Hippocampal formation (tissue), 2 donors: ENCODE measurements at regions not wholly inside any gene's neighbourhood (a gene's known extent, or its start where the extent isn't known, plus 50 kb on each side); places are given as distances from the start of the nearest gene placed in this dataset.

Source experiments
- DNase-seq, 2 donors: peaks; one replicate each; lab custom pipeline; 2025; lab: John Stamatoyannopoulos, UW

GRCh38 chr21:27265492-27265891 is 298.6 kb upstream of the ADAMTS5 start:
- no peak for DNase-seq

- peak in 1 of 2 donors; percentile 20 for DNase-seq
These were observed 294.8 kb upstream of the ADAMTS5 start for GRCh38 chr21:27261676-27262075.

DNA sequence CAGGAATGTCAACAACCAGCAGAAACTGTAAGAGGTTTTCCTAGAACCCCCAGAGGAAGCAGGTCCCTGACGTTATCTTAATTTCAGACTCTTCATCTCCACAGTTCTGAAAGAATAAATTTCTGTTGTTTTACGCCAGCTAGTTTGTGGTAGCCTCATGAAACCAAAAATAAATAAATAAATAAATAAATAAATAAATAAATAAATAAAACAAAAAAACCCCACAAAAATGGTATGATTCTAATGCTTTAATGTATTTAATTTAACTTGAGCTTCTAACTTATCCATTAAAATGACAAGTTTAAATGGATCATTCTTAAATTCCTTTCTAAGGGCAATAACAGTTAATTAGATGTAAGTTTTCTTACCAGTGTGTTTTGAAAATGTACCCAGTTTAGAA is 293.8 kb upstream of the ADAMTS5 start:
- no peak for DNase-seq

DNA sequence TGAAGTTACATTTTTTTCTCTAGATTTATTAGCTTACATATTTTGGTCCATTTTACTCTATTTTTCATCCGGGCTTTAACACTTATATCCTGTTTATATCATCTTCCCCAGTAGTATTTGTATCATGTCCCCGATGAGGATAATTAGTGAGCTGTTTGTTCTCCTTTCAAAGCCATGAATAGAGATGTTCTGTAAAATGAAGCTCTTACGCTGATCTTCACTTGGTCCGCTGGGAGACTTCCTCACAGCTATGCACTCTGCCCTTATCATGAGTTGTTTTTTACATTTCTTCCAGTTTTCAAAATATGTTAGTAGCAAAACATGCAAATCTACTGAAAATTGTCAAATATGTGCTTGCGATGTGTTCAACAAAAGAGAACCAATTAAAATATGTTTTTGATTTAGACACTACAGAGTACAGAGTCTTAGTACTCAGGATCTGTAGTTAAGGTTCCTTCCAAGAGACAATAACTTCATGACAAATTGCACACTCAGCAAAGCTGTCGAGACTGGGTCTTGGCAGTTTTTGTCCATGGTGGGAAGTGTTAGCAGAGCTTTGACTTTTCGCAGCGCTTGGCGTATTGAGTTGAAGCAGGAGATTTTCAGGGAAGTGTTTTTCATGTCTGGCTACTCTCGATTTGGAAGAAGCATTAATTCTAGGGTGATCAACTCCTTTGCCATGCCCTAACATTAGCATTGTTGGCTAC is 292.0 kb upstream of the ADAMTS5 start:
- no peak for DNase-seq

DNA sequence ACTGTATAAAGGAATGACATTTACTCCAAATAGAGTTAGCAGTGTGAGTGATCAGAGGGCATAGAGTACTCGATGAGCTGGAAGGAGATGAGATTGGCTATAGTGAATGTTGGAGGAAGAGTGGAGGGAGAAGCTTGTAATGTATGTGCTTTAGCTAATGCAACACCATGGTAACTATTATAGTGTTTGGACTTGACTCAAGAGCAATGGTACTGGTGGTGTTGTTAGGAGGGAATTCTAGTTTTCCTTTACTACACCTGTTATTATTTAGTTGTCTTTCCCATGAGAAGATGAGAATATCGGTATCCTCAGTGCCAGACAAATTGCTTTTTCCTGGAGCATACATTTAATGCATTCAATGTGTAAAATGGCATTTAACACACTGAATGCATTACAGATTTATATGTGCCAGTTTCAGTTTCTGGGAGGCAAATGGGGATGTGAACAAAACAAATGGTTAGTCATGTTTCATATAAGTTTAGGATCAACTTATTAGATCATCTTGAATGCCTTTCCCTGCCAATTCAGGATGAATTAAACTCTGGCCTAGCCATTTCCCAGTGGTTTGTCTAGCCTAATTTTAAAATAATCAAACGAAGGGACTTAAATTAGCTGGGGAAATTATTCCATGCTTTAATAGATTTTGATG is 291.1 kb upstream of the ADAMTS5 start:
- no peak for DNase-seq

DNA sequence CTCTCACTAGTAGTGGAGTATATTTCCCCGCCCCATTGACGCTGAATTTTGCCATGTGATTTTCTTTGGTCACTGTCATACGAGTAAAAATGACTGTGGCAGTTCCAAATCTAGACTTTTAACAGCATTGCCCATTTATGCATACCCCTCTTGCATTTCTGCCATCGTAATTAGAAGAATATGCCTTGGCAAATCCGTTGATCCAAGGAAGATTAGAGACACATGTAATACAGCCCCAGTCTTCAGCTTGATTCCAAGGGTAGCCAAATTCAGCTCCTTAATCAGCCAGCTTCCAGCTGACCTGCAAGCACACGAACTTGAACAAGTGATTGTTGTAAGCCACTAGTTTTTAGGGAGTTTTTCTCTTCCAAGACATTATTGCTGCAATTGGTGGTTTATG is 290.3 kb upstream of the ADAMTS5 start:
- no peak for DNase-seq

DNA sequence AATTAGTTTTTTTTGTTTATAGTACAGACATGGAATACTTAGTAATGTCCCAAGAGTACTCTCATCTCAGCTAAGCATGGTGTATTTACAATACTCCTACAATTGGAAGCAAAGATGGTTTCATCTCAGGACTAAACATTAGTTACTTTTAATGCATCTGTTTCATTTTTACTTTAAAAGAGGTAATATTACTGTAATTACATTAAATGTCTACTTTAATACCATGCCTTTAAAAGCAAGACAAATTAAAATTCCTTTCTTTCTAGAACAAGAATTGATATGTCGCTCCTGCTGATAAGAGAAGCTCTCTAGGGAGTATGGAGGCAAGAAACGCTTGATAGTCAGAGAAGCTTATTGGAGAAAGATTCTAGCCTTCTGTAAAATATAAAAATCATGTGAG is 284.9 kb upstream of the ADAMTS5 start:
- no peak for DNase-seq

DNA sequence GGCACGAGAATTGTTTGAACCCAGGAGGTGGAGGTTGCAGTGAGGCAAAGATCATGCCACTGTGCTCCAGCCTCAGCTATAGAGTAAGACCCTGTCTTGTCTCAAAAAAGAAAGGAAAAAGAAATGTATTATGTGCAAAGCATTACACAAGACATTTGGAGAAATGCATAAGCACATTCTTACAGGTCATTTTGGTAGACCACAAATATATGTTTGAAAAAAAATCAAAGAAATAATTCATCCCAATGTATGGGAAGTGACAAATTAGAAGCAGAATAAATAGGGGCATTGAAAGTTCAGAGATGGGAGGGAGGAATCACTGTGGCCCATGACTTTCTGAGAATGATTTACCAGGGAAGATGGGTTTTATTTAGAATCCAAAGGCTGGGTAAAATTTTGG is 283.5 kb upstream of the ADAMTS5 start:
- DNase-seq = no peak

GRCh38 chr21:27248814-27249213 is 281.9 kb upstream of the ADAMTS5 start:
- DNase-seq = no peak

DNA sequence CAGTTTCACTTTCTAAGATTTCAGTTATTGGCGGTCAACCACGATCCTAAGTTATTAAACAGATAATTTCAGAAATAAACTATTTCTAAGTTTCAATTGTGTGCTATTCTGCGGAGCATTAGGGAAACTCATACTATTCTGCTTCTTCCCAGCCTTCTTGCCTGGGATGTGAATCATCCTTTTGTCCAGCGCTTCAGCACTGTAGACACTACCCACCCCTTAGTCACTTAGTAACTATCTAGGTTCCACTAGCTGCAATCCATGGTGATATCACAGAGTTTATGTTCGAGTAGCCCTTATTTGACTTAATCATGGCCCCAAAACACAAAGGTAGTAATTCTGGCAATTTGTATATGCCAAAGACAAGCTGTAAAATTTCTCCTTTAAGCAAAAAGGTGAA is 279.9 kb upstream of the ADAMTS5 start:
- DNase-seq = no peak

GRCh38 chr21:27244776-27245175 is 277.9 kb upstream of the ADAMTS5 start:
- DNase-seq = no peak

GRCh38 chr21:27244352-27244751 is 277.5 kb upstream of the ADAMTS5 start:
- no peak for DNase-seq

DNA sequence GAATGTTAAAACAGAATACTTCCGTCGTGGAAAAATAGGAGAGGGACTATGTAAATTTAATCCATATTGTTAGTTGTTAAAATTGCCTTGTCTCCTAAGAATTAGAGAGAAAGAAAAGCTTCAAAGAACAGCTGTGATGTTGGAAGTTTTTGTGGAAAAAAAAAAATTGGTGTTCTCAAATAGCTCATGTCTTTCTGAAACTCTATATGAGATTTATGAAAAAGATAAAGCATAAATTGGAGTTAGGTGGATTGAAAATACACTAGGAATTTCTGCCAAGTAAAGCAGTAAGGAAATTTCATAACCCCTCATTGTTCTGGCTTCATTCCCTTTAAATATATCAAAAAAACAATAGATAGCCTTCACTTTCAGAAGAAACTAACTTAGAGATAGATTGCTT is 274.0 kb upstream of the ADAMTS5 start:
- no peak for DNase-seq

DNA sequence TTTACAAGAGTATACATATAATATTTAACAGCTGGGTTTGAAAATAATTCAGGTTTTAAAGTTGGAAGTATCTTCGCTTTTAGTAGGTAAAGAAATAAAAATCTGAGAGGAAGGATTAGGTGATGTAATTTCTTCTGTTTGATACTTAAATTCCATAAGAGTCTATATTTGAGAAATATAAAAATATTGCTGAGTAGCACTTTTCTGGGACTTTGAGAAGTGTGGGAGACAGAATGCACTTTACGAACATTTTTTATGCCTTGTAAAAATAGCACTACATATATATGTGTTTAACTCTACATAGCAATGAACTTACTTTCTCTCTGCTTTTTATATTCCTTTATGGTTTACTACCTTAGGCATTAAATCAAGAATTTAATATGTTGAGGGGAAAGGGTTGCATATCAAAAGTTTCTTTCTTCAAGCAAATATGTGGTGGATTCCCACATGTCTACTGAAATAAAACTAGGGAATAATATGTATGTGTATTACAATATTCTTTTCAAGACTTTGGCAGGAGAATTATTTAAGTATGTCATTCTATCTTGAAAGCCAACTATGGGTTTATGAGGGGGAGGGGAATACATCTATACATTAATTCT is 266.7 kb upstream of the ADAMTS5 start:
- no peak for DNase-seq

GRCh38 chr21:27225940-27226339 is 259.1 kb upstream of the ADAMTS5 start:
- DNase-seq = no peak

DNA sequence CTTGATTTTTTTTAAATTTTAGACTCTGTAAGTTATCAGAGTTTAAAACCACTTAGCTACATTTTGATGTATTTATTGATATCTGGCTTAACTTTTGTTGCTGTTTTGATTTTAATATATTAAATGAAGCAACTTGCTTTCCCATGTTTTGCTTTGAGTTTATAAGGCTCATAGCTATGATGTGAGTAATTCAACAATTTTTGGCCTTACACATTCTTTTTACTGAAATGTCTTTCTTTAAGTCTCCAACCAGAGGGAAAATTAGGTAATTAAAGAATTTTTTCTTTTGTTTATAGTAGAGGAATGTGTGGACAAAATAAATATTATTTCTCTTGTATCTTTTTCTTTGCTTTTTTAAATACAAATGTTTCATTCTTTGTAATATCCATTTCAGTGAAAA is 258.3 kb upstream of the ADAMTS5 start:
- DNase-seq = no peak

DNA sequence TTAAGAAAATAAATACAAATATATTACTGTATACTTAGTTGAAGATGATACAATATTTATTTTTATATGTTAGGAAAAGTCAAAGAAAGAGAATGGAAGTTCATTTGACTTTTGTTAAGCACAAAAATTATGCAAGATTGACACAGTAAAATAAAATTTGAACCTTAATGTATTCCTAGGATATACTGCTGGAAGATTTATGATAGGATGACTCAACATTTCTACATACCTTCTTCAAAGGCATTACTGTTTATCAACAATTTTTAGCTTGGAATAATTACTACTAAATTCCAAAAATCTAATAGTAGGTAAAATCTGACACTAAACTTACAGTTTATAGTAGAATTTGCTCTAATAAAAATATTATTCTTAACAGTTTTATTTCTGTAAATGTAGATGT is 257.3 kb upstream of the ADAMTS5 start:
- DNase-seq = no peak

DNA sequence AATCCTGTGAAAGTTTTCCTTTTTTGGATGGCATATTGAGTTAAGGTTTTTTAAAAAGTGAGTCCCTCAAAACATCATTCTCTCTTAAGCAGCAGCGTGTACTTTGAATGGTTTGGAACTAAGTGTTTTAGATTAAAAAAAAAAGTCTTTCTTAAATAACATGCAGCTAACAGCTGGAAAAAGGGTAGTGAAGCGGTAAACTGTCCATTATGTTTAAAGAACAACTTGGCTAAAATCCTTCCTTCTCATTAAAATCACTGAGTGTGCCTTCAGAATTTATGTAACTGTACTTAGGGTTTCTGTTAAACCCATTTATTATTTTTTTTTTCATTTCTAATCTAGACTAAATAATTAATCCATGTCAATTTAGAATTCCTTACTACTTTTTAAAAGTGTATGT is 254.2 kb upstream of the ADAMTS5 start:
- no peak for DNase-seq

- DNase-seq = no peak
These were observed 253.5 kb upstream of the ADAMTS5 start for GRCh38 chr21:27220416-27220815.

- DNase-seq = no peak
These were observed 252.2 kb upstream of the ADAMTS5 start for GRCh38 chr21:27219068-27219467.

DNA sequence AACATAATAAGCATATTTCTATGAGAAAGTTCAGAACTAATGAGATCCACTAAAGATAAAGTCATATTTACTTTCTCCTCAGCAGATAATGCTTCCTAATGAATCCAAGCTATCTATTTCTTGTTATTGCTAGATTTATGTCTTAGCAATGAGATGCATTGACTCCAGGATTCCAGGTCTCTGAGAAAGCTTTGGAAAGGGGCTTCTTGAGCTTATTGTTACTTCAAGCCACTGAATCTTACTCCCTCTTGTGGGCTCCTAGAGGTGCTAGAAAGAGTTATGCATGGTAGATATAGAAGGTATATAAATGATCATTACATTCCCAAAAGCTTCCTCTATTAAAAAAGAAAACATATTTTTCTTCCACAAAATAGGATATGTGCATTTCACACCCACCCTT is 246.4 kb upstream of the ADAMTS5 start:
- DNase-seq = no peak

DNA sequence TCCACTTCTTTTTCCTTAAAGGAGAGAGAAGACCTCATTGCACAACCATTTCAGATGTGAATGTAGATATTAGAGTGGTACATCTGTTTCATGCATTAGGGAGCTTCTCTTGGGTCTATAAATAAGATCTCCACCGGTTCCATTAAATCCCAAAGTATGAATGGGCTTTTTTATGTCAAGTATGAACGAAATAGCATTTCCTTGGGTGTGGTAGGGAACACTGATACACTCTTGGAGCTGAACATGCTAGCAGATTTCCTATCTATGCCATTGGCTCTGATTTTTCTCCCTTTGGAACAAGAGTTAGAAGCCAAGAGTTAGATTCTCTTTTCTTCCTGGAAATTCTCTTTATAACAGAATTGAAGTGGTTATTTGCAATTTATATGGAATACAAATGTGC is 245.6 kb upstream of the ADAMTS5 start:
- DNase-seq = no peak

GRCh38 chr21:27209546-27209945 is 242.7 kb upstream of the ADAMTS5 start:
- DNase-seq = no peak
